D721Med (cell line): ENCODE measurements at regions not wholly inside any gene's neighbourhood (a gene's known extent, or its start where the extent isn't known, plus 50 kb on each side); places are given as distances from the start of the nearest gene placed in this dataset.

ENCODE experiments used
- DNase-seq: peaks from one replicate; pipeline ENCODE4 v3.0.0; 2011; ENCODE audit warnings: low spot score; ENCODE audit not compliant: insufficient read length
- FAIRE-seq: peaks from 2 replicates; lab custom pipeline; 2011; peaks lifted over from hg19 to GRCh38; lab: Jason Lieb, UNC
- CTCF ChIP-seq: IDR thresholded peaks from 2 replicates; pipeline ENCODE4 v1.5.1; 2012; ENCODE audit warnings: mild to moderate bottlenecking, control low read depth; ENCODE audit not compliant: insufficient read depth; ENCODE audit errors: missing control alignments

- no peak for DNase-seq
- no peak for TF ChIP-seq CTCF
- no peak for FAIRE-seq
Observed at GRCh38 chr15:98395974-98396610, 252.2 kb upstream of the IGF1R start.

- DNase-seq (no peak), FAIRE-seq (no peak)
- TF ChIP-seq CTCF = no peak
Observed at GRCh38 chr15:98397419-98397818, 250.9 kb upstream of the IGF1R start.

GRCh38 chr15:98398056-98398455 lies 250.3 kb upstream of the IGF1R start:
- no peak for FAIRE-seq
- no peak for TF ChIP-seq CTCF
- no peak for DNase-seq

- FAIRE-seq = no peak
- DNase-seq = no peak
Observed at GRCh38 chr15:98398886-98399285, 249.5 kb upstream of the IGF1R start.

GRCh38 chr15:98400120-98400519 lies 248.2 kb upstream of the IGF1R start:
- FAIRE-seq (no peak), DNase-seq (no peak)
- TF ChIP-seq CTCF = no peak

More at GRCh38 chr15:98398886-98399285, 249.5 kb upstream of the IGF1R start:
- TF ChIP-seq CTCF = no peak

- TF ChIP-seq CTCF = no peak
- no peak for DNase-seq
Observed at GRCh38 chr15:98401029-98401428, 247.3 kb upstream of the IGF1R start.

GRCh38 chr15:98402486-98402885 lies 245.9 kb upstream of the IGF1R start:
- FAIRE-seq (no peak), DNase-seq (no peak)
- TF ChIP-seq CTCF = no peak

More at GRCh38 chr15:98401029-98401428, 247.3 kb upstream of the IGF1R start:
- FAIRE-seq = no peak
